ENCODE measurements at regions not wholly inside any gene's neighbourhood (a gene's known extent, or its start where the extent isn't known, plus 50 kb on each side); places are given as distances from the start of the nearest gene placed in this dataset.
"Not testable (repeated sequence)": the region's sequence is repeated elsewhere in the genome, so short reads cannot be mapped to it uniquely, and the experiment has no call there.

DNA sequence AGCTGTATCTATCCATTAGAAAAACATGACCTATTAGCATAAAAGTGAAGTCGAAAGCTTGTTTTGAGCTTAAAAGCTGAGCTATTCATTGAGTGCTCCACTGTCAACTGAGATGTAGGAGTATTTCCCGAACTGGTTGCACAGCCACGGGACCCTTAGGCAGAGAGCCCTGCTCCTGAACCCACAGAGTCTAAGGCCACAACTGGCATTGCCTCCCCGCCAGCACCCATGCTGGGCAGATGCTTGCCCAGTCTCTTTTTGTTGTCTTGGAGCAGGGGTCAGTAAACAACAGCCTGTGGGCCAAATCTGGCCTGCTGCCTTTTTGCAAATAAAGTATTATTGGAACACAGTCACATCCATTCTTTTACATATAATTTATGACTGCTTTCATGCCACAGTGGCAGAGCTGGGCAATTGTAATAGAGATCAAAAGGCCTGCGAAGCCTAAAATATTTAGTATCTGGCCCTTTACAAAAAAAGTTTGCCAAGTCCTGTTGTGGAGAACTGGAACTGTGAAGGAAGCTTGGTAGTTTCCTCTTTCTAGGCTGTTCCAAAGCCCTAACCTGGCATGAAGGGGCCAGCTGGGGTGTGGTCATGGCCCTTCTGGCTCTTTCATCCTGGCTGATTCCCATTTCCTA lies 58.4 kb upstream of the WAPL start:
- DNase-seq = no peak

DNA sequence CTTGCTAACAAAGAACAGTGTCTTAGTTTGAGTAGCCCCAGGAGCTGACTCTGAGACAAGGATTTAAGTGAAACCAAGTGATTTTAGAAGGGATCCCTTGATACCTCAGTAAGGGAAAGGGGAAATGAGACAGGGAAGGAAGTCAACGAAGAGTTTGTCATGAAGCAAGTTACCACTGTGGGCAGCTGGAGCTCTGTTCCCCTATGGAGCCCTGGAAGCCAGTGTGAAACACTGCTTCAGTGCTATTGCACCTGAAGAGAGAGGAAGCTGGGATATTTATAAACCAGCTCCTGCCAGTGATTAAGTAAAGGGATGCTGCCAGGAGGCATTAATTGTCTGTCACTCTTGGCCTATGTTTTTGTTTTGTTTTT lies 58.9 kb upstream of the WAPL start:
- DNase-seq = no peak

GRCh38 chr10:86583983-86584382 lies 62.4 kb upstream of the WAPL start:
- DNase-seq = peak in 2 of 3 experiments; percentile 2 to 7

DNA sequence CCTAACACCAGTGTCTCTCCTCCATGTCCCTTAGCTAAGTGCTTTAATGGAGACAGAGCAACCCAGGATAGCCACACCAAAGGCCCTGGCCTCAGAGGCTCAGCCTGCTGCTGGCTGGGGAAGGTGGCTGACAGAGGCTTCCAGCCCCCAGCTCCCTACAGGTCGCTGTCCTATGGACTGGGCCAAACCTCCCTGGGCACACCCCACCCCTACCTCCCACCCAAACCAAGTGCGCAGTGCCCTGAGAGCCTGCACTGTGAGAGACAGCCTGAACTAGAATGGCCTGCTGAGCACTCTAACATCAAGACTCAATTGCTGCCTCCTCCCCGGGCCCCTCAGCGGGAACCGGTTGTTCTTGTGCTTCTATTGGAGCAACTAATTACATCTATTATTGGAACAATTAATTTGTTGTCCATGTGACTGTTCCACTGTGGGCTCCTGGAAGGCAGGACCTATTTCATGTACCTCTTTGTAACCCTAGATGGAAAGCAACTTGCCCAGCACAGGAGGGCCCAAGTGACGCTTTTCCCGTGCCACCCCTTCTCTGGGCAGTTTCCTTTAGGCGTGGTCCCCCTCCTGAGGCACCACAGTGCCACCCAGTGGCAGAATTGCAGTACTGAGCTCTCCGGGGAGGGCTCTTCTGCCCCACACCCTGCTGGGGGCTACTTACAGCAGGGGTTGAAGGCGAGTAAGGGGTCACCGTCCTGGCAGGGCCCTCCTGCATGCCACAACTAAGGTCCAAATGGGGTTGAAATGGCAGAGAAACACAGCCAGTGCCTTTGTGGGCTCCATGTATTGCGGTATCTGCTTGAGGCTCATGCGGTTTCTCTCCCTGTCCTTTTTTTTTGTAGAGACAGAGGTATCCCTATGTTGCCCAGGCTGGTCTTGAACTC lies 63.7 kb upstream of the WAPL start:
- DNase-seq = peak; percentile 66 to 86 (median 82)

DNA sequence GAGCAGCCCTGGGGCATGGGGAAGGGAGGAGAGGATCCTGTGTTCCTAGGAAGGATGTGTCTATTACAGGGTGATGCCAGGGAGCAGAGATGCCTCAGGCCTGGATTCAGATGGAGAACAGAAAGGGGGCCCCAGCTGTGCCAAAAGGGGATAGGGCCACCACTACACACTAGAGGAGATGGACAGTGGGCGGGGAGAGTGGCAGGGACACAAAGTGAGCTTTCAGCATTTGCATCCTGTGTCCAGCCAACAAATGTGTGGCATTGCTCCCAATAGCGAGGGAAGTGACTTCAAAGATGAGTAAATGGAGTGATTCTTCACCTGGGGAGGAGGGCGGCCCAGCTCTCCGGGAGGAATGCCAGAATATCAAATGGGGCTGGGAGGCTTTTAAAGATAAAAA lies 64.9 kb upstream of the WAPL start:
- DNase-seq = no peak

- not testable (repeated sequence) for DNase-seq
These were observed 65.6 kb upstream of the OPN4 start for GRCh38 chr10:86588781-86589180.

DNA sequence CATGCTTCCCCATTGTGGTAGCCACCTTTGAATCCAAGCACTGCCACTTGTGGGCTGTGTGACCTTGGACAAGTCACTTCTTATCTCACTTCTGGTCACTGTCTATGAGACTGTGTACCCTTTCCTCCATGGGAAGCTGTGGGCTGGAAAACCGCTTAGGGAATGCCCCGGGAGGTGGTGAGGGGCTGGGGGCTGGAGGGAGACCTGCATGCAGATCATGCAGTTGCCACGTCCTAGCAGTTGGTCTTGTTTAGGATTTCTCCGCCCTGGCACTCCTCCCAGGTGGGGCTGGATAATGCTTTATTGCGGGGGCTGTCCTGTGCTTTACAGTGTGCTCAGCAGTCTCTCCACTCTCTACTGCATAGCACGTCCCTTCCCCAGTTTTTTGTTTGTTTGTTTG lies 62.9 kb upstream of the OPN4 start:
- no peak for DNase-seq

- peak in 2 of 3 experiments; percentile 14 to 52 for DNase-seq
These were observed 61.9 kb upstream of the OPN4 start for GRCh38 chr10:86592413-86592812.

GRCh38 chr10:86594535-86594934 lies 59.8 kb upstream of the OPN4 start:
- no peak for DNase-seq

DNA sequence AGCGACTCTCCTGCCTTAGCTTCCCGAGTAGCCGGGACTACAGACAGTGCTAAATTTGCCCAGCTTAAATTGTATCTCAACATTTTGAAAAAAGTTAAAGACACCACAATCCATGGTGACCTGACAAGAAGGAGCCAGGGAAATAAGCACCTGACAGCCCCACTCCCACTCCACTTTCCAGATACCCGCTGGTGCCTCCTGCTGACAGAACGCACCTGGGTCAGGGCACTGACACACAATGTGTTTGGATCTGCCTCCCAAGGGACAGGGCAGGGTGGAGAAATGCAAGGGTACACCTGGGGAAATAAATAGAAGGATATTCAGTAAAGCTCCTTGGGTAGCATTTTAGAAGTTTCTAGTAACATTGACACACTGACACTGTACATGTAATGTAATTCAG lies 58.9 kb upstream of the OPN4 start:
- no peak for DNase-seq

DNA sequence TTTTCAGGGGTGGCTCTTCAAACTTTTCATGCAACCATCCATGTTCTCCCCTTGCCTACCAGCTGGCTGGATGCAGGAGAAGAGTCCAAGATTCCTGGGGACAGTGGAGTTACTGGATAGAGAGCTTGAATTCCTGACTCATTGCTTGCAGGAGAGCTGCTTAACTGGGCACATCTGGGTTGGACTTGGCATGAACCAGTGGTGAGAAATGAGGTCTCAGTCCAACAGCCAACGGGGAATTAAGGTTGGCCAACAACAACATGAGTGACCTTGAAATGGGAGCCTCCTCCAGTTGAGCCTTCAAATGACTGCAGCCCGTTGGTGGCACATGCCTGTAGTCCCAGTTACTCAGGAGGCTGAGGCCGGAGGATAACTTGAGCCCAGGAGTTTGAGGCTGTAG lies 58.1 kb upstream of the OPN4 start:
- no peak for DNase-seq

DNA sequence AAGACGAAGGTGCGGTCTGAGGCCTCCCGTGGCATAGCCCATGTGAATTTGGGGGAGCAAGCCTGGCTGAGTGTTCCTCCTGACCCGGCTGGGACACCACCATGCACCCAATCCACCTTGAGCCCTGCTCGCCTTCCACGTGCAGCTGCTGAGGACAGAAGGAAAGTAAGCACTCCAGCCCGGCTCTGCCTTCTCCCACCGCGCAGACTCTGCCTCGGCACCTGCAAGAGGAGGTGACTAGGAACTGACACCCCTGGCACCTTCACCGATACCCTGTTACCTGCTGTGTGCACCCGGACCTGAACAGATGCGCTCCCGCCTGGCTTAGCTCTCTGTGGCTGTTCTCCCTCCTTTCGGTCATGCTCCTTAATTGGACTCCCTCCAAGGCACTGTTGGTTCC lies 57.0 kb upstream of the OPN4 start:
- DNase-seq = no peak

- no peak for DNase-seq
These were observed 56.2 kb upstream of the OPN4 start for GRCh38 chr10:86598151-86598550.

DNA sequence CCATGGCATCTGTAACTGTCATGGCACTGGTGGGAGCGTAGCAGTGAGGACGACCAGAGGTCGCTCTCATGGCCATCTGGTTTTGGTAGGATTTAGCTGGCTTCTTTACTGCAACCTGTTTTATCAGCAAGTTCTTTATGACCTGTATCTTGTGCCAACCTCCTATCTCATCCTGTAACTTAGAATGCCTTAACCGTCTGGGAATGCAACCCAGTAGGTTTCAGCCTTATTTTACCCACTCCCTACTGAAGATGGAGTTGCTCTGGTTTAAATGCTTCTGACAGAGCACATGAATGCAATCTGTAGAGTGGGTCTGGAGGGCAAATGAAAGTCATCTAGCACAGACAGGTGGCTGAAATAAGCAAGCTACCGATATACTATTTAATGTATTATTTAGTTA lies 55.3 kb upstream of the OPN4 start:
- no peak for DNase-seq

- DNase-seq = peak in 1 of 3 experiments; percentile 7
These were observed 54.6 kb upstream of the OPN4 start for GRCh38 chr10:86599729-86600128.

- DNase-seq = no peak
These were observed 54.1 kb upstream of the OPN4 start for GRCh38 chr10:86600296-86600695.

DNA sequence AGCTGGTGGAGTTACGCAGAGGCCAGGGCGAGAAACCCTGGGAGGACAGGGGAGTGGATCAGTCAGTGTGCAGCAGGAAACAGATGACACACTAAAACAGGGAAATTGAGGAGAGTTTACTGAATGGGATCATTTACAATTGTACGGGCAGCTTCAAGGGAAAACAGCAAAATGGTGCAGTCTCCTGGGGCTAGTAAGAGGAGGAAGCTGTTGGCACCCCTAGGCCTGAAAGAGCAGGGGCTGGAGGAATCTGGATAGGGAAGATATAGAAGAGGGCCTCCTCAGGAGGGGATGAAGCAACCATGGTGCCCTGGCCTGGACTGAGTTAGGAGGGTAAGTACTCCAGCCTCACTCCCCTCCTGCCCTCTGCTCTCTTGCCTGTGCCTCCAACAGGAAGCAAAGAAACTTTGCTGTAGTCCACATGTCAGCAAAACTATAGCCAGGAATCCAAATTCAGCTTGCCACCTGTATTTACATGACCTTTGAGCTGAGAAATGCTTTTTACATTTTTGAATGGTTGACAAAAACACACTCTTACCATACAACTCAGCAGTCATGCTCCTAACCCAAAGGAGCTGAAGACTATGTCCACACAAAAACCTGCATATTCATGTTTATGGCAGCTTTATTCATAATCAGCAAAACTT lies 52.3 kb upstream of the OPN4 start:
- no peak for DNase-seq

GRCh38 chr10:86603256-86603655 lies 51.1 kb upstream of the OPN4 start:
- no peak for DNase-seq

Data from NCI-H1417 (cell line).